Ectodermal cell (in vitro differentiated cells): ENCODE measurements at regions not wholly inside any gene's neighbourhood (a gene's known extent, or its start where the extent isn't known, plus 50 kb on each side); places are given as distances from the start of the nearest gene placed in this dataset.

Source experiments
- H3K27ac ChIP-seq: 2 replicates; pipeline ENCODE4 v1.7.0; 2013; ENCODE audit warnings: mild to moderate bottlenecking, low read depth, low read length; ENCODE audit not compliant: insufficient read depth, poor library complexity, severe bottlenecking
- H3K27me3 ChIP-seq: 2 replicates; pipeline ENCODE4 v1.7.0; 2013; ENCODE audit warnings: mild to moderate bottlenecking, low read length; ENCODE audit not compliant: insufficient read depth, control insufficient read depth, poor library complexity, severe bottlenecking
- H3K36me3 ChIP-seq: one replicate; pipeline ENCODE4 v1.7.0; 2013; ENCODE audit warnings: low read length; ENCODE audit not compliant: control insufficient read depth, insufficient read depth
- H3K4me1 ChIP-seq: one replicate; pipeline ENCODE4 v1.7.0; 2013; ENCODE audit warnings: low read length; ENCODE audit not compliant: control insufficient read depth, insufficient read depth
- H3K4me3 ChIP-seq: 2 replicates; pipeline ENCODE4 v1.7.0; 2013; ENCODE audit warnings: low read depth, low read length, control low read depth; ENCODE audit not compliant: insufficient read depth
- H3K9me3 ChIP-seq: 2 replicates; pipeline ENCODE4 v1.7.0; 2013; ENCODE audit warnings: mild to moderate bottlenecking, low read length, moderate library complexity; ENCODE audit not compliant: control insufficient read depth
- WGBS, 2 experiments: methylation state at CpG; one replicate each; pipeline ENCODE4 v1.1.7; 2013; ENCODE audit warnings: missing lambda C conversion rate in 2 of 2; 5-methylcytosine and 5-hydroxymethylcytosine counted together

GRCh38 chr2:15832030-15832709, 108.2 kb upstream of the MYCN start:
- Histone ChIP-seq H3K4me1 (no peaks in the 10 kb centered on the region), H3K9me3 (no peaks in the 10 kb centered on the region), H3K27ac (no peak overlapping the region), H3K27me3 (no peaks in the 10 kb centered on the region), H3K36me3 (no peaks in the 10 kb centered on the region), H3K4me3 (no peak overlapping the region)
- 89 to 94% methylated on average over 8 of the region's 8 CpGs for WGBS, 2 experiments

GRCh38 chr2:15832849-15833680, 107.3 kb upstream of the MYCN start:
- Histone ChIP-seq H3K9me3 (no peaks in the 10 kb centered on the region), H3K4me1 (no peaks in the 10 kb centered on the region), H3K27ac (no peak overlapping the region), H3K27me3 (no peaks in the 10 kb centered on the region), H3K4me3 (no peak overlapping the region), H3K36me3 (no peaks in the 10 kb centered on the region)
- 91 to 95% methylated on average over 9 of the region's 9 CpGs for WGBS, 2 experiments

- H3K27me3 ChIP-seq = no peaks in the 10 kb centered on the region
- no peak overlapping the region for H3K4me3 ChIP-seq
- H3K9me3 ChIP-seq = no peaks in the 10 kb centered on the region
- 92 to 97% methylated on average over 3 of the region's 3 CpGs for WGBS, 2 experiments
- H3K36me3 ChIP-seq = no peaks in the 10 kb centered on the region
- no peaks in the 10 kb centered on the region for H3K4me1 ChIP-seq
- H3K27ac ChIP-seq = no peak overlapping the region
Observed at GRCh38 chr2:15833731-15834130, 106.6 kb upstream of the MYCN start.

GRCh38 chr2:15834381-15835031, 105.8 kb upstream of the MYCN start:
- Histone ChIP-seq H3K4me3 (no peak overlapping the region), H3K27ac (no peak overlapping the region), H3K27me3 (no peaks in the 10 kb centered on the region), H3K36me3 (no peaks in the 10 kb centered on the region), H3K9me3 (no peaks in the 10 kb centered on the region), H3K4me1 (no peaks in the 10 kb centered on the region)
- 89 to 93% methylated on average over 7 of the region's 7 CpGs for WGBS, 2 experiments

- H3K27me3 ChIP-seq = no peaks in the 10 kb centered on the region
- no peak overlapping the region for H3K4me3 ChIP-seq
Observed at GRCh38 chr2:15835991-15836688, 104.2 kb upstream of the MYCN start.

GRCh38 chr2:15836689-15837610, 103.4 kb upstream of the MYCN start:
- no peaks in the 10 kb centered on the region for H3K36me3 ChIP-seq
- H3K4me3 ChIP-seq = no peak overlapping the region
- no peaks in the 10 kb centered on the region for H3K4me1 ChIP-seq
- no peak overlapping the region for H3K27ac ChIP-seq
- H3K27me3 ChIP-seq = no peaks in the 10 kb centered on the region
- 96% methylated on average over 13 of the region's 13 CpGs for WGBS, 2 experiments
- H3K9me3 ChIP-seq = no peaks in the 10 kb centered on the region

More at GRCh38 chr2:15835991-15836688, 104.2 kb upstream of the MYCN start:
- no peaks in the 10 kb centered on the region for H3K9me3 ChIP-seq
- H3K36me3 ChIP-seq = no peaks in the 10 kb centered on the region
- WGBS, 2 experiments = 95 to 96% methylated on average over 9 of the region's 9 CpGs
- no peak overlapping the region for H3K27ac ChIP-seq
- no peaks in the 10 kb centered on the region for H3K4me1 ChIP-seq

- no peak overlapping the region for H3K27ac ChIP-seq
- 93 to 95% methylated on average over 13 of the region's 13 CpGs for WGBS, 2 experiments
- no peaks in the 10 kb centered on the region for H3K36me3 ChIP-seq
- no peaks in the 10 kb centered on the region for H3K9me3 ChIP-seq
- H3K27me3 ChIP-seq = no peaks in the 10 kb centered on the region
- peaks cover 7% of the 10 kb centered on the region for H3K4me1 ChIP-seq
- H3K4me3 ChIP-seq = no peak overlapping the region
Observed at GRCh38 chr2:15838481-15839090, 101.8 kb upstream of the MYCN start.

GRCh38 chr2:15839426-15840124, 100.8 kb upstream of the MYCN start:
- no peaks in the 10 kb centered on the region for H3K9me3 ChIP-seq
- H3K4me3 ChIP-seq = no peak overlapping the region
- no peaks in the 10 kb centered on the region for H3K36me3 ChIP-seq
- no peaks in the 10 kb centered on the region for H3K27me3 ChIP-seq
- H3K27ac ChIP-seq = no peak overlapping the region
- 92 to 93% methylated on average over 8 to 9 of the region's 9 CpGs for WGBS, 2 experiments
- H3K4me1 ChIP-seq = peaks cover 7% of the 10 kb centered on the region
